ENCODE measurements at regions not wholly inside any gene's neighbourhood (a gene's known extent, or its start where the extent isn't known, plus 50 kb on each side); places are given as distances from the start of the nearest gene placed in this dataset.

DNA sequence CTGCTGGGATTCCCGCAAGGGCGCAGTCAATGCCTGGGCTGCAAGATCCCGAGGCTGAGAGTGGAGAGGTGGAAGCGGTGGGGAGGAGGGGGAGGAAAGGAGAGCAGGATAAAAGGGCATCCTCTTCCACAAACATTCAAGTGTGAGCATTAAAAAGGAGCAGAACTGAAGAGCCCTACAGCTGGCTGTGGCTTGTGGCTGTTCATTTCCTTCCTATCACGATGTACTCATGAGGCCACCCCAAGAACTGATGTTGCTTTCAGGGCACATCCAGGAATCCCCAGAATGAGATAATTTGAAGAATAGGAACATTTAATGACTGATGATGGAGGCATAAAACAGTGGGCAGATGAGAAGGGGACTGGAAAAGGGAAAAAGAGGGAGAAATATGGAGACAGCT lies 230.8 kb upstream of the SMIM21 start:
- TF ChIP-seq, protein P1, sequence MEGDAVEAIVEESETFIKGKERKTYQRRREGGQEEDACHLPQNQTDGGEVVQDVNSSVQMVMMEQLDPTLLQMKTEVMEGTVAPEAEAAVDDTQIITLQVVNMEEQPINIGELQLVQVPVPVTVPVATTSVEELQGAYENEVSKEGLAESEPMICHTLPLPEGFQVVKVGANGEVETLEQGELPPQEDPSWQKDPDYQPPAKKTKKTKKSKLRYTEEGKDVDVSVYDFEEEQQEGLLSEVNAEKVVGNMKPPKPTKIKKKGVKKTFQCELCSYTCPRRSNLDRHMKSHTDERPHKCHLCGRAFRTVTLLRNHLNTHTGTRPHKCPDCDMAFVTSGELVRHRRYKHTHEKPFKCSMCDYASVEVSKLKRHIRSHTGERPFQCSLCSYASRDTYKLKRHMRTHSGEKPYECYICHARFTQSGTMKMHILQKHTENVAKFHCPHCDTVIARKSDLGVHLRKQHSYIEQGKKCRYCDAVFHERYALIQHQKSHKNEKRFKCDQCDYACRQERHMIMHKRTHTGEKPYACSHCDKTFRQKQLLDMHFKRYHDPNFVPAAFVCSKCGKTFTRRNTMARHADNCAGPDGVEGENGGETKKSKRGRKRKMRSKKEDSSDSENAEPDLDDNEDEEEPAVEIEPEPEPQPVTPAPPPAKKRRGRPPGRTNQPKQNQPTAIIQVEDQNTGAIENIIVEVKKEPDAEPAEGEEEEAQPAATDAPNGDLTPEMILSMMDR (IDR thresholded peaks at IDR 0.05), result no peak
- TF ChIP-seq POLR2A (IDR thresholded peaks at IDR 0.05), result no peak

DNA sequence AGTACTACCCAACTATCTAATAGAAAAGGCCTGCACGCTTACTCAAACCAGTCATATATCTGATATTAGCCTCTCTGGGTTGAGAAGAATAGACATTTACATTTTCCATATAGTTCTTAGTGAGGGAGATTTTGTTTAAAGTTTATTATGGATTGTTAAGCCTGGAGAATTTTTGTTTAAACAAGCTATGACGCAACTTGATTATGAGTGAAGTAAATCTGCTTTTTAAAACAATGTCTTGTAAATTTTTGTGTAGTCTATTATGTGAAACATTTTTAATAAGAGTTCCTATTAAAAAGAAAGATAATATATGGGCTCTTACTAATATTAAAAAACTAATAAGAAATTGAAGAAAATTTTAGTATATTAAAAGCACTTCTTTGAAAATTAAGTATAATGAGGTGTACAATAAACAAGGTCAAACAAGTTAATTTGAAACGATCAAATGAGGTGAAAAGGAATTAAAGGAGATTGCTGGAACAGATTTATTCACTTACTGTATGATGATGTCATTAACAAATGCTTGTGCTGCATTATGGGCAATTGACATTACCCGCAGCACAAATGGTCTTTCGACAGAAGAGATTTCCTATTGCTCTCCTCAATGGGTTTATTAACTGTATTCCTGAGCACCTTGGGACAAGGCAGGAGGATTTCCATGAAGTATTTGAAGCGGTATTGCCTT lies 229.2 kb upstream of the SMIM21 start:
- H3K9me3 ChIP-seq, result no peaks in the 10 kb centered on the region

More for the DNA sequence above, 230.8 kb upstream of the SMIM21 start:
- Histone ChIP-seq H3K36me3 (no peaks in the 10 kb centered on the region), H3K27ac (no peak overlapping the region), H3K27me3 (no peaks in the 10 kb centered on the region), H3K9me3 (no peaks in the 10 kb centered on the region), H3K4me3 (no peak overlapping the region), H3K4me1 (no peaks in the 10 kb centered on the region)
- no peak for DNase-seq

DNA sequence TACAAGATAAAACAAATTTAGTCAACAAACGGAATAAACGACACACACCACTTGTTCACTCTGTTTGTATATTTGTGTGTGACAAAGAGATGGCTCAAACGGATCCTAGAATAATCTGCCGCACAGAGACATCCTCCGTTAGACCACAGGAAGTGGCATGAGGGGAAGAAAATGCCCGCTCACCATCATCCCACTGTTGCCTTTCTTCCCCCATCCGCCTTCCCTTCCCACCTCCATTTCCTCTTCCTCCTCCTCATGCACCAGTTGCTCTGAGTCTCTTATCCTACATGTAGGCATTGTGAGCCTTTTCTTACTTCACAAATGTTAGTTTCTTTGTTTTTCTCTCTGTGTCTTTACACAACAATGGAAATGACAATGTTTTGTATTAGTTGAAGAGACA lies 228.5 kb upstream of the SMIM21 start:
- Histone ChIP-seq H3K36me3 (no peaks in the 10 kb centered on the region), H3K9me3 (no peaks in the 10 kb centered on the region), H3K4me3 (no peak overlapping the region), H3K27ac (no peak overlapping the region), H3K4me1 (no peaks in the 10 kb centered on the region), H3K27me3 (no peaks in the 10 kb centered on the region)
- TF ChIP-seq, protein P1 (IDR thresholded peaks at IDR 0.05), result no peak
- TF ChIP-seq POLR2A (IDR thresholded peaks at IDR 0.05), result no peak
- no peak for DNase-seq

More for the DNA sequence above, 229.2 kb upstream of the SMIM21 start:
- Histone ChIP-seq H3K27ac (no peak overlapping the region), H3K27me3 (no peaks in the 10 kb centered on the region), H3K4me1 (no peaks in the 10 kb centered on the region), H3K36me3 (no peaks in the 10 kb centered on the region), H3K4me3 (no peak overlapping the region)
- DNase-seq, result no peak
- TF ChIP-seq, protein P1 (IDR thresholded peaks at IDR 0.05), result no peak
- TF ChIP-seq POLR2A (IDR thresholded peaks at IDR 0.05), result no peak

DNA sequence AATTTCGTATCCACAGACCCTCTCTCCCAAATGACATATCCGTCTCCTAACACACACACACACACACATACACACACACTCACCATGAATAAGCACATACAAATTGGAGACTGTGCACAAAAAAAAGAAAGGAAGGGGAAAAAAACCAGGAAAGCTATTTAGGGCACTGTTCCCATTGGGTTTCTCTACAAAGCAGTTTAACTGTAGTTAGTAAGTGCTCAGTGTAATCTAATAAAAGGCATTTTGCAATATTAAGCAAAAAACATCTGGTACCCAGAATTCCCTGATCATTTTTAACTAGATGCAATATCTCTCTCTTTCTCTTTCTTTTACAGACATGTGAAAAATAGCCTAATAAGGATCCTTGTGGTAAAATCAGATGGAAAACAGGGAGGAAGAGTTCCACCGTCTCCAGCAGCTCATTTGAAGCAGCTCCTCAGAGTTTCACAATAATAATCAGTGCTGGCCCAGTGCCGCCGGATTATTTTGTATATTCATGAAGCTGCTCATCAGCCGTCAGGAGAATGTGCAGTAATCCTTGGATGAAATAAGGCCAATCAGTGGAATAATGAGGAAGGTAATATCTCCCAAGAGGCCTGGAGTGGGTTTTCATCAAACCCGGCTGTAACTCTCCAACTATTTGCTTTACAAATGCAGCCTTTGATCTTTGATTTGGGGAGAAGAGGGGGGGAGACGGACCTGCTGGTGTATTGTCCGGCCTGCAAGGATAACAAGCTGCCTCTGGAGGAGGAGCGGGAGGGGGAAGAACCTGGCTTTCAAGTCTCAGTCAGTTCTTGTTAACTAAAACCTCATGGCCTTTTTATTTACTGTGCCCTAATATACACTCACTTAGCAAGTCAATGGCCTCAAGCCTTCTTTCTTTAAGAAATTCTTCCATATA lies 227.6 kb upstream of the SMIM21 start:
- no peak for DNase-seq
- H3K27me3 ChIP-seq, result no peaks in the 10 kb centered on the region
- no peaks in the 10 kb centered on the region for H3K36me3 ChIP-seq
- no peaks in the 10 kb centered on the region for H3K4me1 ChIP-seq
- TF ChIP-seq POLR2A (IDR thresholded peaks at IDR 0.05), result no peak
- TF ChIP-seq, protein P1 (IDR thresholded peaks at IDR 0.05), result no peak
- H3K4me3 ChIP-seq, result no peak overlapping the region
- H3K9me3 ChIP-seq, result no peaks in the 10 kb centered on the region
- no peak overlapping the region for H3K27ac ChIP-seq

DNA sequence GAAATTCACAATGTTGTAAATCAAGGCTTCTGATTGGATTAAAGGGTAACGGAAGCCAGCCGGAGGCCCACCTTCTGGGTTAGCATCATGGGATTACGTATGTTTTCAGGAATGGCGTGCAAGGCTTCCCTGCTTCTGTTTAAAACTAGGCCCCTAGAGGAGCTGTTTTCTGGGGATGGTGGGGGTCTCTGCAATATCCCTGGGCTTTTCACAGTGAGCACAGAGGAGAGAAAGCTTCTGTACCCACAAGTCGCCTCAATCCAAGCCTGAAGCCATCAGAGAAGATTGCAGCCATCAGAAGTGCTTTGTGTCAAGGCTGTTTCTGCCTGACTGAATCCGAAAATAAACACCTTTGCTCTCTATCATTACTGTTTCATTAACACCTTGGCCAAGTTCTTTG lies 226.9 kb upstream of the SMIM21 start:
- Histone ChIP-seq H3K9me3 (no peaks in the 10 kb centered on the region), H3K36me3 (no peaks in the 10 kb centered on the region), H3K27me3 (no peaks in the 10 kb centered on the region), H3K27ac (no peak overlapping the region), H3K4me1 (no peaks in the 10 kb centered on the region), H3K4me3 (no peak overlapping the region)
- TF ChIP-seq POLR2A (IDR thresholded peaks at IDR 0.05), result no peak
- TF ChIP-seq, protein P1 (IDR thresholded peaks at IDR 0.05), result no peak
- no peak for DNase-seq
